Stomach (tissue), 8 donors: ENCODE measurements at regions not wholly inside any gene's neighbourhood (a gene's known extent, or its start where the extent isn't known, plus 50 kb on each side); places are given as distances from the start of the nearest gene placed in this dataset.

ENCODE experiments used
- DNase-seq, 2 donors: peaks; one replicate each; pipeline versions ENCODE4 v3.0.0 to v3.0.0-alpha.2; 2013 to 2019
- H3K27ac ChIP-seq, 5 donors: fragments of 200-600 bp in 4 of 5; sonication (generic) in 4 of 5; one replicate each; pipeline ENCODE4 v1.5.1; 2013 to 2019; ENCODE audit warnings: mild to moderate bottlenecking in 1 of 5, moderate library complexity in 1 of 5
- H3K27me3 ChIP-seq, 3 donors: fragments of 200-600 bp; sonication (generic); one replicate each; pipeline ENCODE4 v1.5.1; 2017 to 2019; ENCODE audit warnings: mixed run types in 1 of 3
- H3K36me3 ChIP-seq, 4 donors: fragments of 200-600 bp; sonication (generic); 1 replicate in 3 of 4; 2 replicates in 1 of 4; pipeline ENCODE4 v1.5.1; 2016 to 2019
- H3K4me1 ChIP-seq, 4 donors: fragments of 200-600 bp; sonication (generic); one replicate each; pipeline ENCODE4 v1.5.1; 2016 to 2019
- H3K4me3 ChIP-seq, 4 donors: fragments of 200-600 bp; sonication (generic) in 3 of 4; one replicate each; pipeline ENCODE4 v1.5.1; 2016 to 2019; ENCODE audit warnings: mild to moderate bottlenecking in 1 of 4
- H3K9me3 ChIP-seq, 4 donors: fragments of 200-600 bp; sonication (generic); one replicate each; pipeline ENCODE4 v1.5.1; 2016 to 2019
- CTCF ChIP-seq, 7 experiments: fragments of 450-650 bp in 4 of 7; fragments of 200-600 bp in 3 of 7; sonication (generic) in 3 of 7; IDR thresholded peaks; one replicate each; pipeline ENCODE4 v1.5.1; 2016 to 2019; ENCODE audit warnings: antibody characterized with exemption in 7 of 7, control low read depth in 2 of 7, mild to moderate bottlenecking in 1 of 7
- EP300 ChIP-seq: sonication (generic); formaldehyde crosslinking; IDR thresholded peaks from one replicate; pipeline ENCODE4 v1.6.1; 2017; ENCODE audit warnings: antibody characterized with exemption
- POLR2A ChIP-seq, 4 donors: fragments of 450-650 bp; IDR thresholded peaks; one replicate each; pipeline ENCODE4 v1.6.1; 2016; ENCODE audit warnings: antibody characterized with exemption in 4 of 4, control low read depth in 2 of 4, mild to moderate bottlenecking in 1 of 4, moderate library complexity in 1 of 4
- POLR2AphosphoS5 ChIP-seq, 3 donors: sonication (generic); formaldehyde crosslinking; IDR thresholded peaks; one replicate each; pipeline ENCODE4 v1.6.1; 2016; ENCODE audit warnings: antibody characterized with exemption in 3 of 3
- WGBS, 5 donors: extraction: QIAGEN DNeasy Blood & Tissue Kit in 3 of 5; methylation state at CpG; one replicate each; pipeline versions ENCODE4 v1.1.5 to v1.1.7; 2013 to 2018; 5-methylcytosine and 5-hydroxymethylcytosine counted together
- intact Hi-C: fragments of 100-400 bp; cut with DNase I; formaldehyde crosslinking; loops from one replicate; pipeline ENCODE4 v1.15.1; 2023; ENCODE audit warnings: low total_unique reads
- donor health status: healthy with polysubstance abuse.
- donor health status: Bipolar disorder and iron deficiency.
- donor health status: healthy.

- intact Hi-C loops: no loop called here
These were observed 542.0 kb downstream of the TNS3 start for GRCh38 chr7:47039904-47040303.

GRCh38 chr7:47039089-47039648 lies 542.7 kb downstream of the TNS3 start:
- H3K27me3 ChIP-seq: no peaks in the 10 kb centered on the region
- intact Hi-C loops: no loop called here
- H3K27ac ChIP-seq: peak overlapping the region in 3 of 5 donors; percentile 5 to 39 (median 22)
- WGBS, 5 donors: 55 to 63% (median 61%) methylated on average over 6 of the region's 6 CpGs
- H3K36me3 ChIP-seq: no peaks in the 10 kb centered on the region
- TF ChIP-seq POLR2A (IDR thresholded peaks at IDR 0.05): no peak
- no peak for TF ChIP-seq EP300
- TF ChIP-seq POLR2AphosphoS5 (IDR thresholded peaks at IDR 0.05): no peak
- TF ChIP-seq CTCF (IDR thresholded peaks at IDR 0.05): no peak
- H3K4me3 ChIP-seq: no peak overlapping the region
- no peaks in the 10 kb centered on the region for H3K9me3 ChIP-seq
- H3K4me1 ChIP-seq: peaks cover 0 to 17% (median 14%) of the 10 kb centered on the region in 4 donors
- no peak for DNase-seq

More at GRCh38 chr7:47039904-47040303, 542.0 kb downstream of the TNS3 start:
- Histone ChIP-seq H3K27ac (peak overlapping the region in 3 of 5 donors; percentile 5 to 39 (median 17)), H3K4me3 (no peak overlapping the region), H3K36me3 (no peaks in the 10 kb centered on the region), H3K9me3 (no peaks in the 10 kb centered on the region), H3K27me3 (no peaks in the 10 kb centered on the region), H3K4me1 (peaks cover 0 to 22% (median 17%) of the 10 kb centered on the region in 4 donors)
- DNase-seq: peak in 1 of 2 donors; percentile 59
- 13 to 43% (median 35%) methylated on average over 1 of the region's 1 CpG for whole genome bisulfite sequencing, 5 donors
- TF ChIP-seq CTCF (IDR thresholded peaks at IDR 0.05): no peak
- no peak for TF ChIP-seq POLR2AphosphoS5 (IDR thresholded peaks at IDR 0.05)
- TF ChIP-seq POLR2A (IDR thresholded peaks at IDR 0.05): no peak
- no peak for TF ChIP-seq EP300

GRCh38 chr7:47038621-47039020 lies 543.3 kb downstream of the TNS3 start:
- Histone ChIP-seq H3K27me3 (no peaks in the 10 kb centered on the region), H3K4me1 (peaks cover 0 to 17% (median 14%) of the 10 kb centered on the region in 4 donors), H3K9me3 (no peaks in the 10 kb centered on the region), H3K27ac (peak overlapping the region in 1 of 5 donors; percentile 22), H3K4me3 (no peak overlapping the region), H3K36me3 (no peaks in the 10 kb centered on the region)
- TF ChIP-seq CTCF (IDR thresholded peaks at IDR 0.05) (no peak), EP300 (no peak), POLR2AphosphoS5 (IDR thresholded peaks at IDR 0.05) (no peak), POLR2A (IDR thresholded peaks at IDR 0.05) (no peak)
- DNase-seq: no peak
- intact Hi-C loops: no loop called here
- 83 to 89% (median 85%) methylated on average over 6 of the region's 6 CpGs for WGBS, 5 donors

GRCh38 chr7:47037607-47038006 lies 544.3 kb downstream of the TNS3 start:
- intact Hi-C loops: no loop called here
- WGBS, 5 donors: 65 to 78% (median 73%) methylated on average over 7 of the region's 7 CpGs

More at GRCh38 chr7:47037607-47038006, 544.3 kb downstream of the TNS3 start:
- Histone ChIP-seq H3K4me3 (no peak overlapping the region), H3K27ac (no peak overlapping the region), H3K36me3 (no peaks in the 10 kb centered on the region), H3K4me1 (peaks cover 0 to 17% (median 14%) of the 10 kb centered on the region in 4 donors), H3K27me3 (no peaks in the 10 kb centered on the region), H3K9me3 (no peaks in the 10 kb centered on the region)
- TF ChIP-seq CTCF (IDR thresholded peaks at IDR 0.05) (no peak), POLR2AphosphoS5 (IDR thresholded peaks at IDR 0.05) (no peak), EP300 (no peak), POLR2A (IDR thresholded peaks at IDR 0.05) (no peak)
- DNase-seq: no peak
